C4-2B (cell line): ENCODE measurements at regions not wholly inside any gene's neighbourhood (a gene's known extent, or its start where the extent isn't known, plus 50 kb on each side); places are given as distances from the start of the nearest gene placed in this dataset.

Experiments
- CTCF ChIP-seq: fragments of 450-650 bp; conservative IDR thresholded peaks from 2 replicates; pipeline ENCODE4 v1.5.1; 2017; ENCODE audit warnings: mild to moderate bottlenecking
- ZFX ChIP-seq: fragments of 450-650 bp; IDR thresholded peaks from 2 replicates; pipeline ENCODE4 v1.6.1; 2017

DNA sequence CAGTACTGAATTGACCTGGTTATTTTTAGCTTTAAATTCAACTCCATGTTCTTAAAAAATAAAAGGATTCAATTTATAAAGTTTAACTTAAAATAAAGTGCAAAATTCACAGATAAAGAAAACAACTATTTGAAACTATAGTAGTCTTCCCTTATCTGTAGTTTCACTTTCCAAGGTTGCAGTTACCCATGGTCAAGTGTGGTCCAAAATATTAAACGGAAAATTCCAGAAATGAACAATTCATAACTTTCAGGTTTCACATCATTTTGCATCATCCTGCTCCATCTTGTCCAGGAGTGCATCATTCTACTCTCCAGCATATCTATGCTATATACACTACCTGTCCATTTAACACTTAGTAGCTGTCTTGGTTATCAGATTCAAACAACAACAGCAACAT, 54.5 kb upstream of the ZNF804A start:
- TF ChIP-seq CTCF (no peak), ZFX (no peak)
